ENCODE measurements at regions not wholly inside any gene's neighbourhood (a gene's known extent, or its start where the extent isn't known, plus 50 kb on each side); places are given as distances from the start of the nearest gene placed in this dataset.

- Histone ChIP-seq H2BK120ac (ENCODE audit: low read depth, low read length) (peak overlapping the region; percentile 66; the same call in 1 of the 2 replicates), H3K18ac (ENCODE audit: low read depth, low read length) (peak overlapping the region; percentile 84; the same call in 1 of the 2 replicates), H3K4me3 (ENCODE audit: insufficient read depth, low read depth, low read length) (no peak overlapping the region), H3K9ac (ENCODE audit: low read depth, low read length) (no peak overlapping the region), H3K4me1 (ENCODE audit: control insufficient read depth, insufficient read depth, low read length) (peaks cover 21% of the 10 kb centered on the region), H2BK15ac (ENCODE audit: low read depth, low read length) (peak overlapping the region; percentile 64; the same call in 1 of the 3 replicates), H4K8ac (ENCODE audit: low read depth in 2 of 2, low read length in 2 of 2) (peak overlapping the region in 1 of 2 experiments; percentile 32; a peak in 2 of 4 replicates), H3K4ac (ENCODE audit: low read depth, low read length) (peak overlapping the region; percentile 68), H3K27me3 (ENCODE audit: control insufficient read depth, insufficient read depth, low read length) (no peaks in the 10 kb centered on the region), H3K4me2 (ENCODE audit: low read depth, low read length) (no peak overlapping the region), H4K5ac (ENCODE audit: low read depth, low read length) (peak overlapping the region; percentile 40; the same call in 1 of the 2 replicates), H3K23ac (ENCODE audit: low read depth, low read length) (no peak overlapping the region), H2BK20ac (ENCODE audit: low read depth, low read length) (peak overlapping the region; percentile 76; the same call in 1 of the 2 replicates), H3K27ac (ENCODE audit: insufficient read depth, low read length) (no peak overlapping the region), H3K9me1 (ENCODE audit: insufficient read depth, low read length) (peaks cover 4% of the 10 kb centered on the region; the same call in 1 of the 2 replicates), H3K14ac (replicated peaks; ENCODE audit: low read depth, low read length) (0 out of 2 replicates have a peak overlapping the region, but pooled peaks have one; percentile 16), H4K20me1 (ENCODE audit: insufficient read depth, low read length) (no peaks in the 10 kb centered on the region), H3K79me1 (ENCODE audit: low read depth in 1 of 2, low read length in 2 of 2) (peaks cover 0 to under 1% of the 10 kb centered on the region in 2 experiments; a peak in 1 of 4 replicates), H2AFZ (replicated peaks; ENCODE audit: low read length, poor library complexity) (no peak overlapping the region), H2AK9ac (replicated peaks; ENCODE audit: low read depth, low read length, poor library complexity) (no peak overlapping the region), H3K56ac (ENCODE audit: extremely low read depth, insufficient read depth, low read length) (no peak overlapping the region), H3K36me3 (ENCODE audit: control insufficient read depth, insufficient read depth, low read length) (no peaks in the 10 kb centered on the region), H3K9me3 (ENCODE audit: control insufficient read depth, insufficient read depth, low read length) (peaks cover 3% of the 10 kb centered on the region; the same call in 1 of the 2 replicates), H4K91ac (ENCODE audit: insufficient read depth, low read depth, low read length) (peak overlapping the region; percentile 49), H2AK5ac (ENCODE audit: low read depth, low read length) (peak overlapping the region; percentile 71; the same call in 1 of the 2 replicates), H2BK5ac (ENCODE audit: low read depth, low read length, poor library complexity, severe bottlenecking) (peak overlapping the region; percentile 69)
- DNase-seq (no peak), ATAC-seq (ENCODE audit: low read depth) (no peak)
- dilution Hi-C loops (cut with HindIII; ENCODE audit: low sequenced_read_pairs, unreplicated experiment) (no loop called here), in situ Hi-C loops (cut with MboI; ENCODE audit: low sequenced_read_pairs) (no loop called here), intact Hi-C loops (cut with micrococcal nuclease) (loop anchor here (5.0 to 10.0 kb wide), 2 partner anchors 206 to 419 kb away; partner anchors contain the start of gene SLC8A1)
- ChIA-PET CTCF (no interaction called here), POLR2A (ENCODE audit: unreplicated experiment) (interaction anchor here (0.7 kb wide), 1 partner anchor 40 kb away, joined by 3 read pairs; no protein-coding TSS in a partner anchor)
- no CpG with 5 or more reads among the region's 2 CpGs for WGBS, 2 experiments (ENCODE audit: extremely low coverage in 2 of 2, insufficient read length in 1 of 2)
- TF ChIP-seq MAZ (IDR thresholded peaks at IDR 0.05; ENCODE audit: borderline replicate concordance, low read depth, low read length) (no peak), FOS (IDR thresholded peaks at IDR 0.05; ENCODE audit: low read depth, low read length) (no peak), RAD21 (IDR thresholded peaks at IDR 0.05; ENCODE audit: low read length) (no peak), SMC3 (IDR thresholded peaks at IDR 0.05; ENCODE audit: low read depth, low read length) (no peak)
- no TSS peak for BruUV-seq (replicated peaks)
Observed at GRCh38 chr2:40036241-40036640, 257.2 kb upstream of the THUMPD2 start.
